OCI-LY3 (cell line): ENCODE measurements at regions not wholly inside any gene's neighbourhood (a gene's known extent, or its start where the extent isn't known, plus 50 kb on each side); places are given as distances from the start of the nearest gene placed in this dataset.
A peak's percentile ranks its signal among the peaks of the same experiment; 100 is the strongest.

Source experiments
- H2AFZ ChIP-seq: fragments of 200-600, 300-600 bp; shearing (Covaris generic); 2 replicates; pipeline ENCODE4 v1.6.0; 2014; ENCODE audit warnings: antibody characterized with exemption, low read depth, low read length
- H3K27ac ChIP-seq: fragments of 200-600, 300-600 bp; sonication (generic); 2 replicates; pipeline ENCODE4 v1.5.1; 2014; ENCODE audit warnings: mild to moderate bottlenecking, low read length, moderate library complexity, mixed read lengths
- H3K27me3 ChIP-seq: fragments of 200-600, 300-600 bp; sonication (generic); 2 replicates; pipeline ENCODE4 v1.6.1; 2014; ENCODE audit warnings: low read depth, low read length, mixed read lengths
- H3K36me3 ChIP-seq: fragments of 200-600, 300-600 bp; sonication (generic); replicated peaks from 2 replicates; pipeline ENCODE3; 2014; ENCODE audit warnings: low read depth, low read length, mixed read lengths
- H3K4me1 ChIP-seq: fragments of 300-600, 200-600 bp; sonication (generic); 2 replicates; pipeline ENCODE4 v1.6.1; 2014; ENCODE audit warnings: low read length, mixed read lengths
- H3K4me2 ChIP-seq: fragments of 200-600, 300-600 bp; sonication (generic); 2 replicates; pipeline ENCODE4 v1.6.1; 2014; ENCODE audit warnings: low read length, mixed read lengths
- H3K4me3 ChIP-seq: fragments of 300-600, 200-600 bp; sonication (generic); 2 replicates; pipeline ENCODE4 v1.5.1; 2014; ENCODE audit warnings: antibody characterized with exemption, mild to moderate bottlenecking, low read length, moderate library complexity
- H3K79me2 ChIP-seq: fragments of 300-600, 200-600 bp; shearing (Covaris generic); 2 replicates; pipeline ENCODE4 v1.6.1; 2014; ENCODE audit warnings: mild to moderate bottlenecking, low read length, mixed read lengths
- H3K9ac ChIP-seq: fragments of 300-600, 200-600 bp; shearing (Covaris generic); 2 replicates; pipeline ENCODE4 v1.6.0; 2014; ENCODE audit warnings: mild to moderate bottlenecking, low read length, moderate library complexity
- H3K9me3 ChIP-seq: fragments of 200-600, 300-600 bp; shearing (Covaris generic); 2 replicates; pipeline ENCODE4 v1.6.1; 2014; ENCODE audit warnings: low read length, mixed read lengths; ENCODE audit not compliant: insufficient read depth
- H4K20me1 ChIP-seq: fragments of 200-600, 300-600 bp; sonication (generic); 2 replicates; pipeline ENCODE4 v1.6.1; 2016; ENCODE audit warnings: low read length, mixed read lengths; ENCODE audit not compliant: insufficient read depth
- CTCF ChIP-seq: fragments of 200-600, 300-600 bp; sonication (generic); IDR thresholded peaks from 2 replicates; pipeline ENCODE4 v1.5.1; 2014; ENCODE audit warnings: antibody characterized with exemption, low read length, low read depth
- EZH2phosphoT487 ChIP-seq: fragments of 200-600 bp; shearing (Covaris generic); IDR thresholded peaks from 2 replicates; pipeline ENCODE4 v1.6.1; 2018; ENCODE audit warnings: antibody characterized with exemption, mixed run types, low read depth

DNA sequence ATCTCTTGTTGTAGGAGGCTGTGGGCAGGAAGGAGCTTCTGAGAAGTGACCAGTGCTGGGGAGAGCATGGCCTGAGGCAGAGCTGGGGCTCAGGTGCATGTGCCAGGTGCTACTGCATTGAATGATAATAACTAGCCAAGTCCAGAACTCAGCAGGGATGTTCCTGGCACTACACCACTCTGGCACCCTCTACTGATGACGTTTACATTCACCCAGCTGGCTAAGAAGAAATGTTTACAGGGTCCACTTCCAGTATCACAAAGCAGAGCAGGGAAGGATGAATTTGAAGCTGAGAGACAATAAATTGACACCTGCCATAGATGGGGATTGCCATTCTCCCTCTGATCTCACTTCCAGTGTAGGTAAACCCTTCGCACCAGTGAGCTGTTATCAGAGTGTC is 411.8 kb downstream of the SETD4 start:
- peak overlapping the region; percentile 3; the same call in 1 of the 2 replicates for H3K4me2 ChIP-seq
- H3K9me3 ChIP-seq = no peaks in the 10 kb centered on the region
- H3K79me2 ChIP-seq = no peaks in the 10 kb centered on the region
- TF ChIP-seq EZH2phosphoT487 (no peak), CTCF (peak; percentile 27; the same call in 1 of the 2 replicates)
- no peak overlapping the region for H3K4me3 ChIP-seq
- 0 out of 2 replicates have a peak, but pooled peaks cover 2% of the 10 kb centered on the region for H3K27me3 ChIP-seq
- H3K4me1 ChIP-seq = peaks cover 3% of the 10 kb centered on the region; the same call in 1 of the 2 replicates
- H4K20me1 ChIP-seq = no peaks in the 10 kb centered on the region
- H3K36me3 ChIP-seq = no peaks in the 10 kb centered on the region
- H2AFZ ChIP-seq = no peak overlapping the region
- H3K27ac ChIP-seq = no peak overlapping the region
- H3K9ac ChIP-seq = no peak overlapping the region

- no peak overlapping the region for H3K27ac ChIP-seq
- no peak for TF ChIP-seq EZH2phosphoT487
- no peak for TF ChIP-seq CTCF
Measured at GRCh38 chr21:35646606-35647005, 413.7 kb downstream of the SETD4 start.

GRCh38 chr21:35645991-35646390 is 414.3 kb downstream of the SETD4 start:
- no peaks in the 10 kb centered on the region for H4K20me1 ChIP-seq
- peaks cover 7% of the 10 kb centered on the region; the same call in 1 of the 2 replicates for H3K27me3 ChIP-seq
- H3K79me2 ChIP-seq = no peaks in the 10 kb centered on the region
- no peak overlapping the region for H3K4me2 ChIP-seq
- H3K27ac ChIP-seq = no peak overlapping the region
- H2AFZ ChIP-seq = no peak overlapping the region
- H3K36me3 ChIP-seq = no peaks in the 10 kb centered on the region
- H3K4me3 ChIP-seq = no peak overlapping the region
- H3K9ac ChIP-seq = no peak overlapping the region
- TF ChIP-seq EZH2phosphoT487 = no peak
- TF ChIP-seq CTCF = no peak
- peaks cover 3% of the 10 kb centered on the region; the same call in 1 of the 2 replicates for H3K4me1 ChIP-seq
- no peaks in the 10 kb centered on the region for H3K9me3 ChIP-seq

More at GRCh38 chr21:35646606-35647005, 413.7 kb downstream of the SETD4 start:
- peaks cover 3% of the 10 kb centered on the region; the same call in 1 of the 2 replicates for H3K4me1 ChIP-seq
- H3K27me3 ChIP-seq = peaks cover 8% of the 10 kb centered on the region; the same call in 1 of the 2 replicates
- no peaks in the 10 kb centered on the region for H3K9me3 ChIP-seq
- H3K9ac ChIP-seq = no peak overlapping the region
- no peaks in the 10 kb centered on the region for H4K20me1 ChIP-seq
- H3K4me3 ChIP-seq = no peak overlapping the region
- no peaks in the 10 kb centered on the region for H3K36me3 ChIP-seq
- no peak overlapping the region for H2AFZ ChIP-seq
- H3K4me2 ChIP-seq = no peak overlapping the region
- no peaks in the 10 kb centered on the region for H3K79me2 ChIP-seq

GRCh38 chr21:35644523-35644922 is 415.8 kb downstream of the SETD4 start:
- Histone ChIP-seq H3K4me1 (peaks cover 3% of the 10 kb centered on the region; the same call in 1 of the 2 replicates), H2AFZ (no peak overlapping the region), H3K4me3 (no peak overlapping the region), H3K36me3 (no peaks in the 10 kb centered on the region), H3K27me3 (peaks cover 7% of the 10 kb centered on the region; the same call in 1 of the 2 replicates), H3K79me2 (no peaks in the 10 kb centered on the region), H3K9ac (no peak overlapping the region), H3K27ac (no peak overlapping the region), H3K9me3 (no peaks in the 10 kb centered on the region), H3K4me2 (no peak overlapping the region), H4K20me1 (no peaks in the 10 kb centered on the region)
- TF ChIP-seq EZH2phosphoT487 (no peak), CTCF (no peak)
